ENCODE measurements at regions not wholly inside any gene's neighbourhood (a gene's known extent, or its start where the extent isn't known, plus 50 kb on each side); places are given as distances from the start of the nearest gene placed in this dataset.

- no peak for TF ChIP-seq CREB1 (CRISPR knock-in tag; IDR thresholded peaks at IDR 0.05; ENCODE audit: low read depth)
These were observed 65.1 kb upstream of the ZNF366 start (continued) for GRCh38 chr5:72572236-72572765.

- H3K27ac ChIP-seq (ENCODE audit: low read depth) = no peak overlapping the region
- H3F3A ChIP-seq (replicated peaks; ENCODE audit: low read depth) = no peaks in the 10 kb centered on the region
- no peaks in the 10 kb centered on the region for H3K27me3 Mint-ChIP-seq (ENCODE audit: insufficient read depth, low read depth, poor library complexity)
- H3K4me3 ChIP-seq = no peak overlapping the region
- H3K27me3 ChIP-seq (ENCODE audit: insufficient read depth) = no peaks in the 10 kb centered on the region
- no peak overlapping the region for H3K4me2 ChIP-seq
- H2AFZ ChIP-seq = no peak overlapping the region
- no peaks in the 10 kb centered on the region for H3K9me3 Mint-ChIP-seq
- no peaks in the 10 kb centered on the region for H3K79me2 ChIP-seq (replicated peaks; ENCODE audit: insufficient read depth)
- no peaks in the 10 kb centered on the region for H3K36me3 ChIP-seq (ENCODE audit: insufficient read depth)
- no peaks in the 10 kb centered on the region for H3K36me3 Mint-ChIP-seq (ENCODE audit: low read depth)
- H3K4me1 ChIP-seq (ENCODE audit: insufficient read depth) = no peaks in the 10 kb centered on the region
- H4K20me1 ChIP-seq (replicated peaks; ENCODE audit: insufficient read depth) = no peaks in the 10 kb centered on the region
- no peak for TF ChIP-seq ZNF331 (CRISPR knock-in tag; IDR thresholded peaks at IDR 0.05; ENCODE audit: low read depth)
- TF ChIP-seq ZNF462 (CRISPR knock-in tag; IDR thresholded peaks at IDR 0.05) = no peak
- TF ChIP-seq JUNB (IDR thresholded peaks at IDR 0.05; ENCODE audit: unreplicated experiment) = no peak
- TF ChIP-seq NANOG (IDR thresholded peaks at IDR 0.05; ENCODE audit: borderline replicate concordance) = no peak
- TF ChIP-seq ETS1 (IDR thresholded peaks at IDR 0.05) = no peak
- no peak for TF ChIP-seq REST (IDR thresholded peaks at IDR 0.05; ENCODE audit: unreplicated experiment)
- no peak for TF ChIP-seq POLR2AphosphoS5 (IDR thresholded peaks at IDR 0.05; ENCODE audit: low read depth)
- no peak for TF ChIP-seq EZH2phosphoT487 (IDR thresholded peaks at IDR 0.05; ENCODE audit: unreplicated experiment)
- no peak for TF ChIP-seq CTCF (conservative IDR thresholded peaks at IDR 0.05; ENCODE audit: low read depth in 2 of 2)
- TF ChIP-seq STAT1 (IDR thresholded peaks at IDR 0.05; ENCODE audit: unreplicated experiment) = no peak
- TF ChIP-seq EZH2 (IDR thresholded peaks at IDR 0.05; ENCODE audit: low read depth, unreplicated experiment) = no peak
- no peak for TF ChIP-seq CREB1 (CRISPR knock-in tag; IDR thresholded peaks at IDR 0.05; ENCODE audit: low read depth)
- TF ChIP-seq ZNF114 (CRISPR knock-in tag; IDR thresholded peaks at IDR 0.05) = no peak
- H3K9me2 ChIP-seq (ENCODE audit: insufficient read depth) = no peaks in the 10 kb centered on the region
- ATAC-seq (no peak), DNase-seq (ENCODE audit: low spot score) (no peak)
- H3K27ac Mint-ChIP-seq = no peak overlapping the region
- H3K4me1 Mint-ChIP-seq = no peaks in the 10 kb centered on the region
- no peak overlapping the region for H3K4me3 Mint-ChIP-seq
These were observed 62.3 kb upstream of the ZNF366 start for GRCh38 chr5:72569408-72569944.
